Stimulated activated CD4-positive, alpha-beta T cell treated with anti-CD3 and anti-CD28 coated beads, Interleukin-2, amount 100 ng/mL, for 48 hours (primary cell): ENCODE measurements at regions not wholly inside any gene's neighbourhood (a gene's known extent, or its start where the extent isn't known, plus 50 kb on each side); places are given as distances from the start of the nearest gene placed in this dataset.

Source experiments
- DNase-seq, 2 donors: peaks; one replicate each; pipeline ENCODE4 v3.0.0-alpha.2; 2020

DNA sequence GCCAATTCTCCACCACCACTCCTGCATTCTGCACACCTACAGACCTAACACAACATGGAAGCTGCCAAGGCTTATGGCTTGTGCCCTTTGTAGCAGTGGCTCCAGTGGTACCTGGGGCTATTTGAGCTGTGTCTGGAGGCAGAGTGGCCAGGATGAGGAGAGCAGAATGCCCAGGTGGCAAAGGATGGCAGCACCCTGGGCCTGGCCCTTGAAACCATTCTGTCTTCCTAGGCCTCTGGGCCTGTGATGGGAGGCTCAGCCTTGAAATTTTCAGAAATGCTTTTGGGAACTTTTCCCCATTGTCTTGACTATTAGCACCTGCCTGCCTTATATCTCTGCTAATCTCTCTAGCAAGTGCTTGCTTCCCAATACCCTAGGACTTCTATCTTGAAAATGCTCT, 241.7 kb downstream of the TMEM167A start:
- no peak for DNase-seq

GRCh38 chr5:82834151-82834550, 243.0 kb downstream of the TMEM167A start:
- DNase-seq: no peak

GRCh38 chr5:82833277-82833676, 243.9 kb downstream of the TMEM167A start:
- DNase-seq: no peak

DNA sequence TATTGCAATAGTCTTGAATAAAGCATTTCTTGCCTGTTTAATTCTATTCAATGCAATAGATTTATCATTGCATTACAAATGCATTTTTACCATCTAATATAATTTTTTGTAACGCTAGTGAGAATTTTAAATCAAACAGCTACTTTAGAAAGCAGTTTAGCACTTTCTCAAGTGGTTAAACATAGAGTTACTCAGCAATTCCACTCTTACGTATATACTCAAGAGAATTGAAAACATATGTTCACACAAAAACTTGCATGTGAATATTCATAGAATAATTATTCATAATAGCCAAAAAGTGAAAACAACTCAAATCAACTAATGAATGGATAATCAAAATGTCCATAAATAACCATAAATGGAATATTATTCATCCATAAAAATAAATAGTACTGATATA, 244.7 kb downstream of the TMEM167A start:
- DNase-seq: no peak

DNA sequence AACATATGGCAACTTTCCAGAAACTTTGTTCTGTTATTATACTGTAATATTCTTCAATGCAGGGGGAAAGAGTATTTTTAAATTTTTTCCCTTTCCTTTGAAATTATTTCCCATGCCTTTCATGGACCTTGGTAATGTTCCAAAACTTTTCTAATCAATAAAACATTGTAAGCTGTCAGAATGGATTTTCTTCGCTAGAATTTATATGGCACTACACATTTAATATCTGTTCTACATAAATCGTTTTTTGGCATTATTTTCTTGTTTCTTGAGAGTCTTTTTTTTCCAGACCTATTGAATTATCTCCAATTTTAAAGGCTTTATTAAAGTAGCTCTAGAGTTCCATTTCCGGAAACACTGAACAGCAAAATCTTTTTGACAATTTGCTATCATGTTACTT, 249.0 kb downstream of the TMEM167A start:
- no peak for DNase-seq

DNA sequence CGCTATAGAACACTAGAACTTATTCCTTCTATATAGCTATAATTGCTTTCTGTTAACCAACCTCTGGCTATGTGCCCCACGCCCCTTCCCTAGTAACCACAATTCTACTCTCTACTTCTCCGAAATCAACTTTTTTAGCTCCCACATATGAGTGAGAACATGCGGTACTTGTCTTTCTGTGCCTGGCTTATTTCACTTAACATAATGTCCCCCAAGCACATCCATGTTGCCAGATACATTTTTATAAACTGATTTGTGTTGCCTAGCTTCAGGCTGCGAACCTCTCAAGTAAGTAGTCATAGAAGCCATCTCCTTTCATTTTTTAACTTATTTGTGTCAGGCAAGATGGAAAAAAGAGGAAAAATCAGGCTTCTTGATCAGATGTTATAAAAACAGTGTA, 249.5 kb downstream of the TMEM167A start:
- no peak for DNase-seq

DNA sequence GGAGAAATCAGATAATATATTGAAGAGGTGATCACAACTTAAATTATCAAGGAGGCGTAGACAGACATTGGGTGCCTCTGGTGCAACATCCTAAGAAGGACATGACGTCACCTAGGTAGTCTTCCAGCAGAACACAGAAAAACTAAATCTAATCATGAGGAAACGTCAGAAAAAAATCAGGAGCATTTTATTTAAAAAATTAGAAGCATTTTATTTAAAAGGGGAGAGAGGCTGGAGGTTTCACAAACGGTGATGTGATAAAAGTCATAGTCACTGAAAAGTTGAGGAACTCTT, 254.6 kb downstream of the TMEM167A start:
- no peak for DNase-seq

GRCh38 chr5:82821846-82822633, 255.2 kb downstream of the TMEM167A start:
- DNase-seq: no peak

GRCh38 chr5:82820961-82821845, 256.0 kb downstream of the TMEM167A start:
- DNase-seq: no peak

GRCh38 chr5:82820188-82820587, 257.0 kb downstream of the TMEM167A start:
- DNase-seq: no peak

DNA sequence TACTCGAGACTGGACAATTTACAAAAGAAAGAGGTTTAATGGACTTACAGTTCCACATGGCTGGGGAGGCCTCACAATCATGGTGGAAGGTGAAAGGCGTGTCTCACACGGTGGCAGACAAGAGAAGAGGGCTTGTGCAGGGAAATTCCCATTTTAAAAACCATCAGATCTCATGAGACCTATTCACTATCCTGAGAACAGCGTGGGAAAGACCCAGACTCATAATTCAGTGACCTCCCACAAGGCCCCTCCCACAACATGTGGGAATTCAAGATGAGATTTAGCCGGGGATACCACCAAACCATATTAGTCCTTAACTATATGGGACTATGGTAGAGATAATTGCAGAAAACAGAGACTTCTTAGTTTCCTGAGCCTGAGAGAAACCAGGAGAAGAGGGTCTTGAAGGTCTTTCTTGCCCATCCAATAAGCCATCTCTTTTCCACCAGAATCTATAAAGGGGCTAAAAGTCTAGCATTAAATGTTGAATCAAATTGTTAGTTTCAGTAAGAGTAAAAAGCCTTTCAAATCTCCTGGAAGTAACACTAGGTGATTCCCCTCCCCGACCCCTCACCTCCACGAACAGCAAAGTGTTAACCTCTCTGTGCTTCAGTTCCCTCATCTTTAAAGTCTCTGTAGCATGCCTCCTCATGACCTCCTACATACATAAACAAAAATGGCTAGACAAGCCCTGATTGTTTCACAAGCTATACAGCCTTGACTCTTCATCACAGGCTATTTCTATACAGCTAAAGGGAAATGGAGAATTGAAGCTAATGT, 259.1 kb downstream of the TMEM167A start:
- DNase-seq: no peak

- DNase-seq: no peak
Measured at GRCh38 chr5:82816926-82817325, 260.3 kb downstream of the TMEM167A start.

DNA sequence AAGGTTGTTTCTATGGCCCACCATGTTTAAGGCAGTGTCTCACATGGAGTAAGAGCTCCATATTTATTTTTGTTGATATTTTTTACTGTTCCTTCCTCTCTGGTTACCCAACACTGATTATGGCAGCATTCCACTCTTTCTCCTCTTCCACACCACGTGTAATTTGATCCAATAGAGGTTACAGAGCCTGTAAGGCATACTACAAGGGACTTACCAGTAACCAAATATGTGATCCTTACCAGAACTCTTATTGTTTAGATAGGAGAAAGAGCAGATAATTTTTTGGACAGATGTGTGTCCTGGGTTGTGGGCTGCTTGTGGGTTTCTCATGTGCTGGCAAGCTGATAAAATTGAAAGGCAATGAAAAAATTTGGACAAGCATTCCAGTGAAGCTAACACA, 261.3 kb downstream of the TMEM167A start:
- no peak for DNase-seq

DNA sequence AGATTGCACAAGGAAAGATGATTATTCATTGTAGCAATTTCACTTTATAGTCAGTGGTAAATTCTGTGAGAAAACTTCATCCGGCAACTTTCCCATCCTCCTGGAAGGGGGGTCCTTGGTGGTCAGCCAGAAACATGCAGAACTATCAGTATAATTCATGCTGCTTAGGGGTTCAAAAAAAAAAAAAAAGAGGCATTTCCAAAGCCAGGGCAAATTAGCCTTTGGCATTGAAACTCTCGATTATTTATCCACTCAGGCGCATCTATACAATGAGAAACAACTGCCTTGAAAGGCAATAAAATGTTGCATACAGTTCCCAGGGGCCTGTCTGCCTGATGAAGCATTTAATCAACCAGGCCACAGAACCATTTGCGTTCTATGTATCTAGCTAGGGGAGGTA, 263.3 kb downstream of the TMEM167A start:
- no peak for DNase-seq

- DNase-seq: no peak
Measured at GRCh38 chr5:82812575-82812974, 264.6 kb downstream of the TMEM167A start.

GRCh38 chr5:82811490-82811889, 265.7 kb downstream of the TMEM167A start:
- DNase-seq: no peak

DNA sequence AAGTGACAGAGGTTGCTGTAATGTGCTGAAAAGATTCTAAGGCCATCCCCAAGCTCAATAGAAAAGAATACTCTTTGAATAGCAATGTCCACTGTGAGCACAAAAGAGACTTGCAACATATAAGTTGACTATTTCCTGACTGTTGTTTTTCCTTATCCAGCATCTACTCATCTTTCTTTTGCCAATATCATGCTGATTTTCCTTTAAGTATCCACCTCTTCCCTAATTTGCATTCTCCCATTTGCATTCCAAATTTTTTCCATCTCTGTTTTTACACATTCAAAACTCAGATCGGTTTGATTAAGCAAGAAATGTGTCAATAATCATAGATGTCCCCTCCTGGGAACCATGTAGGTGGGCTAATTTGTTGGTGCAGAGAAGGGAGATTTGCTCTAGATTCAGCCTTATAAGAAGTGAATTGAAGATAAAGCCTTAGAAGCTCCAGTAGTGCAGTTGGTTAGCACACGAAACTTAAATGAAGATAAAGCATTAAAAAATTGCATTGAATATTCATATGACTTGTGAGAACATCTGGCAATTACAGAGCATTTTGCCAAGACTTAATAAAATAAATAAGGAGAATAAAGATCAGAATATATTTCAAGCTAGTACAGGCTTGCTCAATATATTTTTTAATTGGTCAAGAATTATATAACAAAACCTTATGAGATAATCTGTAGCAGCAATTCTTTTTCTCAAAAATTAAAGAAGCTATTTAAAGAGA, 267.6 kb downstream of the TMEM167A start:
- no peak for DNase-seq

- no peak for DNase-seq
Measured at GRCh38 chr5:82808960-82809359, 268.2 kb downstream of the TMEM167A start.

DNA sequence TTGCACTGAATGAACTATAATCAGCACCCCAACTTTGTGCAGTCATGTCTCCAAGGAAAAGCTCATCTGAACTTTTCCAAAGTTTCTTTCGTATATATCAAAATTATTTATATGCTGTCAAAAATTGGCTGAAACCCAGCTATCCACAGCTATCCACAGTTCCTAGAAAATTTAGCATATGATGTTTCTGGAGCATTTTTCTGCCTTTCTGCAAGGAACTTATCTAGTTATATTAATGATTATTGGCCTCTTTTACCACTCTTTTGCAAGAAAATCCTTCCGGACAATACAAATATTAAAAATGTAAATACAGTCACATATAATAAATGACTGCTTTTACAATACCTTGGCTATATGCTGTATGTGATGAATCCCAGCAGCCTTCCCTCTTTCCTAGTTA, 270.2 kb downstream of the TMEM167A start:
- DNase-seq: no peak

DNA sequence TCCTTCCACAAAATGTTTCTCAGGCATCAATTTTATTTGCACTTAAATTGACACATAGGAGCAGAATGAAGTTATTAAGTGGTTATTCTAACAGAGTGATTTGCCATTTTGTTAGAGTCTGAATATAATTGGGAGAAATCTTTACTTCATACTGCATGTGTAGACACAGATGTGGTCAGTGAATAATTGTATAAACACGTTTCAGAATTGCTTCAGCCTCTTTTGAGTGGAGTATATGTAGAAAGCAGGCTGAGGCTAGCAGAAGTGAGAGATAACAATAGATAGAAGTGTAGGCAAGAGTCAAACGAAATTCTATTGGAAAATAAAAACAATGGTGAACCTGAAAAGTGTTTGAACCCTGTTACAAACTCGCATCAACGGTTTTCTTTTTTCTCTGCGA, 270.7 kb downstream of the TMEM167A start:
- no peak for DNase-seq

GRCh38 chr5:82804155-82804690, 273.0 kb downstream of the TMEM167A start:
- no peak for DNase-seq

- DNase-seq: no peak
Measured at GRCh38 chr5:82802954-82803353, 274.2 kb downstream of the TMEM167A start.

GRCh38 chr5:82800826-82801225, 276.4 kb downstream of the TMEM167A start:
- DNase-seq: no peak
